Glutamatergic neuron (in vitro differentiated cells): ENCODE measurements at regions not wholly inside any gene's neighbourhood (a gene's known extent, or its start where the extent isn't known, plus 50 kb on each side); places are given as distances from the start of the nearest gene placed in this dataset.

Experiments
- DNase-seq: peaks from one replicate; pipeline ENCODE4 v3.0.0; 2022
- H3K27ac Mint-ChIP-seq: one replicate; pipeline ENCODE4 v1.8.0; 2020; ENCODE audit warnings: mild to moderate bottlenecking, mixed read lengths, inconsistent platforms; ENCODE audit not compliant: unreplicated experiment
- H3K27me3 Mint-ChIP-seq: one replicate; pipeline ENCODE4 v1.8.0; 2020; ENCODE audit warnings: mild to moderate bottlenecking, moderate library complexity, mixed read lengths, inconsistent platforms; ENCODE audit not compliant: unreplicated experiment
- H3K36me3 Mint-ChIP-seq: one replicate; pipeline ENCODE4 v1.8.0; 2020; ENCODE audit warnings: mild to moderate bottlenecking, mixed read lengths, inconsistent platforms; ENCODE audit not compliant: unreplicated experiment
- H3K4me1 Mint-ChIP-seq: one replicate; pipeline ENCODE4 v1.8.0; 2020; ENCODE audit warnings: mild to moderate bottlenecking, low read depth, mixed read lengths, inconsistent platforms; ENCODE audit not compliant: unreplicated experiment
- H3K4me3 Mint-ChIP-seq: one replicate; pipeline ENCODE4 v1.8.0; 2020; ENCODE audit warnings: mild to moderate bottlenecking, mixed read lengths, inconsistent platforms; ENCODE audit not compliant: unreplicated experiment
- H3K9me3 Mint-ChIP-seq: one replicate; pipeline ENCODE4 v1.8.0; 2020; ENCODE audit warnings: mild to moderate bottlenecking, moderate library complexity, mixed read lengths, inconsistent platforms; ENCODE audit not compliant: unreplicated experiment
- CTCF ChIP-seq: fragments of 200-600 bp; sonication (generic); IDR thresholded peaks from one replicate; pipeline ENCODE4 v1.5.0; 2021; ENCODE audit not compliant: partially characterized antibody, unreplicated experiment

- TF ChIP-seq CTCF, result no peak
- Mint-ChIP-seq H3K4me1 (no peaks in the 10 kb centered on the region), H3K9me3 (peaks cover 2% of the 10 kb centered on the region), H3K4me3 (no peak overlapping the region), H3K27me3 (peaks cover 4% of the 10 kb centered on the region), H3K27ac (no peak overlapping the region), H3K36me3 (peaks cover 10% of the 10 kb centered on the region)
- no peak for DNase-seq
These were observed 102.2 kb downstream of the ABHD5 start for GRCh38 chr3:43792904-43793303.

- DNase-seq, result no peak
- H3K36me3 Mint-ChIP-seq, result peaks cover 10% of the 10 kb centered on the region
- no peak overlapping the region for H3K27ac Mint-ChIP-seq
- TF ChIP-seq CTCF, result no peak
- H3K27me3 Mint-ChIP-seq, result peaks cover 2% of the 10 kb centered on the region
- H3K9me3 Mint-ChIP-seq, result peaks cover 2% of the 10 kb centered on the region
- no peaks in the 10 kb centered on the region for H3K4me1 Mint-ChIP-seq
- no peak overlapping the region for H3K4me3 Mint-ChIP-seq
These were observed 103.1 kb downstream of the ABHD5 start for GRCh38 chr3:43793648-43794372.

- Mint-ChIP-seq H3K9me3 (peaks cover 2% of the 10 kb centered on the region), H3K27me3 (peaks cover 1% of the 10 kb centered on the region), H3K27ac (no peak overlapping the region), H3K4me3 (no peak overlapping the region), H3K4me1 (no peaks in the 10 kb centered on the region), H3K36me3 (peaks cover 10% of the 10 kb centered on the region)
- no peak for DNase-seq
- no peak for TF ChIP-seq CTCF
These were observed 104.0 kb downstream of the ABHD5 start for GRCh38 chr3:43794776-43795175.

GRCh38 chr3:43795491-43795890 lies 104.8 kb downstream of the ABHD5 start:
- no peak overlapping the region for H3K4me3 Mint-ChIP-seq
- H3K9me3 Mint-ChIP-seq, result peaks cover under 1% of the 10 kb centered on the region
- DNase-seq, result no peak
- peaks cover 7% of the 10 kb centered on the region for H3K36me3 Mint-ChIP-seq
- no peaks in the 10 kb centered on the region for H3K4me1 Mint-ChIP-seq
- no peak overlapping the region for H3K27ac Mint-ChIP-seq
- TF ChIP-seq CTCF, result no peak
- no peaks in the 10 kb centered on the region for H3K27me3 Mint-ChIP-seq

GRCh38 chr3:43796041-43796596 lies 105.4 kb downstream of the ABHD5 start:
- peaks cover 5% of the 10 kb centered on the region for H3K36me3 Mint-ChIP-seq
- no peaks in the 10 kb centered on the region for H3K27me3 Mint-ChIP-seq
- no peak overlapping the region for H3K4me3 Mint-ChIP-seq
- H3K9me3 Mint-ChIP-seq, result no peaks in the 10 kb centered on the region
- H3K27ac Mint-ChIP-seq, result no peak overlapping the region
- no peaks in the 10 kb centered on the region for H3K4me1 Mint-ChIP-seq
- no peak for DNase-seq
- TF ChIP-seq CTCF, result no peak
